ENCODE measurements at regions not wholly inside any gene's neighbourhood (a gene's known extent, or its start where the extent isn't known, plus 50 kb on each side); places are given as distances from the start of the nearest gene placed in this dataset.

- TF ChIP-seq TCF7 (CRISPR knock-in tag; IDR thresholded peaks at IDR 0.05; ENCODE audit: low read depth) (no peak), CTCF (IDR thresholded peaks at IDR 0.05) (no peak), USF2 (CRISPR knock-in tag; IDR thresholded peaks at IDR 0.05) (no peak), TP53 (CRISPR knock-in tag; IDR thresholded peaks at IDR 0.05) (no peak), MAX (CRISPR knock-in tag; IDR thresholded peaks at IDR 0.05) (no peak), PRDM15 (CRISPR knock-in tag; IDR thresholded peaks at IDR 0.05) (no peak), SMAD3 (CRISPR knock-in tag; IDR thresholded peaks at IDR 0.05; ENCODE audit: borderline replicate concordance) (no peak), JUN (CRISPR knock-in tag; IDR thresholded peaks at IDR 0.05) (no peak), ATF3 (CRISPR knock-in tag; conservative IDR thresholded peaks at IDR 0.05) (no peak), TEAD4 (CRISPR knock-in tag; IDR thresholded peaks at IDR 0.05) (no peak), SP1 (CRISPR knock-in tag; conservative IDR thresholded peaks at IDR 0.05) (no peak), OVOL2 (CRISPR knock-in tag; IDR thresholded peaks at IDR 0.05; ENCODE audit: borderline replicate concordance) (no peak), ARID4B (CRISPR knock-in tag; IDR thresholded peaks at IDR 0.05; ENCODE audit: borderline replicate concordance) (no peak), CBFB (CRISPR knock-in tag; IDR thresholded peaks at IDR 0.05; ENCODE audit: low read depth) (no peak)
These were observed 348.5 kb upstream of the INTU start for GRCh38 chr4:127284236-127284635.
